GM12875 (cell line): ENCODE measurements at regions not wholly inside any gene's neighbourhood (a gene's known extent, or its start where the extent isn't known, plus 50 kb on each side); places are given as distances from the start of the nearest gene placed in this dataset.

Experiments used
- H3K4me3 ChIP-seq: one replicate; pipeline ENCODE4 v1.5.1; 2011; ENCODE audit warnings: low read depth, low read length, control low read depth
- TF ChIP-seq, protein P1 (sequence below): IDR thresholded peaks from 2 replicates; pipeline ENCODE4 v1.5.1; 2011; ENCODE audit warnings: low read depth, mild to moderate bottlenecking, control low read depth, inconsistent platforms, low read length, moderate library complexity, borderline replicate concordance; ENCODE audit not compliant: insufficient read depth

DNA sequence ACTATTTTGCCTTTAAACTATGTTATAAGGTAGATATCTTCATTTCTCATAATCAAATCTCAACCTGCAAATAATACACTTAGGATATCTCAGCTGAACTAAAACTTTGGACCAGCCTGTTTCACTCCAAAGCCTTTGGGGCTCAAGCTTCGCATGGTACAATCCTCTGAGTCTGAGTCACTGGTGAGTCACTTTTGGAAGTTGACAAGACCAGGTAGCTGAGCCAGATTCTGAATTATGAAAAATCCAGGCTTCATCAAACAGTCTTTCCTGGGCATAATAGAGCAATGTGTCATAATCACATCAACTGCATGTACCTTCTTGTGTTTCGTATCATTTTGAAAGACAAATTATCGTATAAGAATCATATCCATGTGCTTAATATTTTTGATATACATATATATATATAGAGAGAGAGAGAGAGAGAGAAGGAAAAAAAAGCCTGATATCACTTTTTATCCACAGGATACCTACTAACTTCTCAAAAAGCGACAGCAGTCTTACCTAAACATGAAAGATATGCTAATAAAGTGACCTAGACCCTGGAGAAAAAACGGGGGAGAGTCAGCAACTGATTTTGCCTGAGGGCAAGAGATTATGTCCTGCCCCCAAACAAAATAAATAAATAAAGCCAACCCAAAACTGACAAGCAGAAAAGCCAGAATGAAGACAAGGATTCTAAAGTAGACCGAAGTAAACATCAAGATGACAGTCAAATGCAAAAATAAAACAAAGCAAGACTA lies 263.9 kb upstream of the TGFBR2 start:
- TF ChIP-seq, protein P1, sequence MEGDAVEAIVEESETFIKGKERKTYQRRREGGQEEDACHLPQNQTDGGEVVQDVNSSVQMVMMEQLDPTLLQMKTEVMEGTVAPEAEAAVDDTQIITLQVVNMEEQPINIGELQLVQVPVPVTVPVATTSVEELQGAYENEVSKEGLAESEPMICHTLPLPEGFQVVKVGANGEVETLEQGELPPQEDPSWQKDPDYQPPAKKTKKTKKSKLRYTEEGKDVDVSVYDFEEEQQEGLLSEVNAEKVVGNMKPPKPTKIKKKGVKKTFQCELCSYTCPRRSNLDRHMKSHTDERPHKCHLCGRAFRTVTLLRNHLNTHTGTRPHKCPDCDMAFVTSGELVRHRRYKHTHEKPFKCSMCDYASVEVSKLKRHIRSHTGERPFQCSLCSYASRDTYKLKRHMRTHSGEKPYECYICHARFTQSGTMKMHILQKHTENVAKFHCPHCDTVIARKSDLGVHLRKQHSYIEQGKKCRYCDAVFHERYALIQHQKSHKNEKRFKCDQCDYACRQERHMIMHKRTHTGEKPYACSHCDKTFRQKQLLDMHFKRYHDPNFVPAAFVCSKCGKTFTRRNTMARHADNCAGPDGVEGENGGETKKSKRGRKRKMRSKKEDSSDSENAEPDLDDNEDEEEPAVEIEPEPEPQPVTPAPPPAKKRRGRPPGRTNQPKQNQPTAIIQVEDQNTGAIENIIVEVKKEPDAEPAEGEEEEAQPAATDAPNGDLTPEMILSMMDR, result no peak
- no peak overlapping the region for H3K4me3 ChIP-seq

DNA sequence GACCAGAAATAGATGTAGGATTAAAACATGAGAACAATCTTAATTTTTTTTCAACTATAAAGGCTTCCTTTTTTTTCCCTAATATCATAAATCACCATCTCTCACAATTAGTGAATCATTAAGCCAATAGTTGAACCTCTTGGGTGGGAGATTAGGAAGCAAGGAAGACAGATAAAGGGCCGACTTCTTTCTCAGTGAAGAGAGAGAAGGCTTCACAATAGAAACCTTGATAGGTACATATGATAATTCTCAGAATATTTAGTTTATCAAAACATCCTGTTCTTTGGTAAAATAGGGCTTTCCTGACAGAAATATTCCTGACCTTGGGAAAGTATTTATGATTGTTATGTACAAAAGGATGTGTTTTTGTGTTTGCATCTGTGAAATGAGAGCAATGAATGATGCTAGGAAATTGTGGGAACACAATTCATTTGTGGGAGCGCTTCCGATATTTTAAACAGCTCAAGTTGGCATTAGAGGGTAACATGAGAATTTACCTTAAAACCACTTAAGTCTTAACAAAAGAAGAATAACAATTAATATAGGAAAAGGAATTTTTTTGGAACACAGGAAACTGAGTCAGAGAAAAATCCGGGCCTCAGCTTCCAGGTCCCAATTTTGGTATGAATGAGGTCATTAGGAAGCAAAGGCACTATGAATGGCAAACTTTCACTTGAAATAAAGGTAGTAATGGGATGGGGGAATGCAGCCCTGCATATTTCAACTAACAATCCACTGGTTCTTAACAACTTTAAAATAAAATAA lies 263.2 kb upstream of the TGFBR2 start:
- no peak overlapping the region for H3K4me3 ChIP-seq
- TF ChIP-seq, protein P1, result no peak

DNA sequence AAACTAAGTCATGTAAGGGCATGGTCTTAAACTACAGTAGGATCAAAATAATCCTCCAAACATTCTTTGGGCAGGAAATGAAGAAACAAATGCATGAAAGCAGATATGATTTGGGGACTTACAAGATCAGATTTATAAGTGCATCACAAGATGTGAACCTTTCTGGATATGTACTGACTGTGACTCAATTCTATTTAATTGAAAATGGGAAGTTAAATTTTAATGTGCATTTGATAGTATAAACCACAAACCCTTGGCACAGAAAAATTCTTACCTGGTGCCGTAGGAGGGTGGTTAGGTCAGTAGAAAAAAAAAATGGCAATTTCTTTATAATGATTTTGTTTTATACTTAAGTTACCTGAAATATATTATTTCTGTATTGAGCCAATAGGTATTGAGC lies 262.5 kb upstream of the TGFBR2 start:
- TF ChIP-seq, protein P1, result no peak
- H3K4me3 ChIP-seq, result no peak overlapping the region

DNA sequence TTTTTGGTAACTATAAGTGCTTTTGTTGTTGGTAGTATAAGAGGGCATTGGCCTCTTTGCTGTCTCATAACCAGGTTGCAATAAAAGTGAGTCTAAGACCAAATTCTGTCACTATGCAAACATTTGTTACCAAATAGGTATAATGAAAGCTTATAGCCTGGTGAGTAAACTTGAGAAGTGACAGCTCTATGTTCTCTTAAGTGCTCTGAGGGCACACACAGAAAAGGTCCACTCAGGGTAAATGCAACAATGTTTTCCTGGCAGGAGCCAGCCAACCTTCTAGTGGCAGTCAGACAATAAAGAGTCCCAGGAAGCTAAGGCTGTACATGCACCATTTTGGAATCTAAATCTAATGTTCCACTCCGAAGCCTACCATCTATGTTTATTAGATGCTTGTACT lies 262.1 kb upstream of the TGFBR2 start:
- TF ChIP-seq, protein P1, result no peak

DNA sequence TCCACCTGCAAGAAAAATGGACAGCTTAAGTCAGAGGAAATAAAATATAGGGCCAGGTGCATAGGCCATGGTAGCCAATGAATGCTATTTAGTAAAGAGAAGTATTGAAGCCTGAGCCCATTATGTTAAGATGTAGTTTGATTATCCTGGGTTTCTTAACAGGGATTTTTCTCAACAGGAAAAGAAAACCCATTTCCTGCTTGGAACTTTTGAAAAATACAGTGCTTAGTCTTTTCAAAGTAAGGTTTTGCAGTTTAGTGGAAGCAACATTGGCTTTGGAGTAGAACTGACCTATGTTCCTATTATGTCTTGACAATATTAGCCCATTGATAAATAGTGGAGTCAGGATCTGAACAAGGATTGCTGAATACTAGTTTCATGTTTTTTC lies 259.5 kb upstream of the TGFBR2 start:
- TF ChIP-seq, protein P1, result no peak
- no peak overlapping the region for H3K4me3 ChIP-seq

More for the DNA sequence above, 262.1 kb upstream of the TGFBR2 start:
- H3K4me3 ChIP-seq, result no peak overlapping the region

DNA sequence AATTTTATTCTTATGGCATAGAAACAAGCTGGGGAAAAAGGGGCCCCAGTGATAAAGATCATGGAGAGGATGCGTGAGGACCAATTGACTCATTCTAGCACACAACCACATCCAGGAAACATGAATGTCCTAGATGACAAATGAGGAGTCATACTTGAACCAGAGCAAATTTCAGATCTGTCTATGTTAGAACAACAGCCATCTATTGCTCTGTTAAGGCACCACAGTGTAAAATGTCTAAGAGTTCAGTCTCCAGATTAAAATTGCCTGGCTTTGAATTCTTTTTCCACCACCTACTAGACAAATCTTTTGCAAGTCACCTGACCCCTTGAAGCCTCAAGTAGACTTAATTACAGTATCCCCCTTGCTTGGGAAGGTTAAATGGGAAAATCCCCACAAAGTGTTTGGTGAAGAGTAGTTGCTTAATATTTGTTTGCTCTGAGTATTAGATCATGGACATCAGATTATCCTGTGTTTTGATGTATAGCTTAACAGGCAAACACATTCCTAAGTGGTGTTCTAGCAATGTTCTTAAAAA lies 258.7 kb upstream of the TGFBR2 start:
- no peak overlapping the region for H3K4me3 ChIP-seq
- TF ChIP-seq, protein P1, result no peak
